ENCODE measurements at regions not wholly inside any gene's neighbourhood (a gene's known extent, or its start where the extent isn't known, plus 50 kb on each side); places are given as distances from the start of the nearest gene placed in this dataset.

GRCh38 chr1:30242722-30243457 lies 480.5 kb downstream of the MATN1 start (continued):
- TF ChIP-seq ZBTB33 (IDR thresholded peaks at IDR 0.05; ENCODE audit: extremely low read depth, insufficient replicate concordance, low read length) (no peak), SIN3A (IDR thresholded peaks at IDR 0.05; ENCODE audit: low read depth) (no peak), RAD21 (IDR thresholded peaks at IDR 0.05; ENCODE audit: low read depth) (no peak), EZH2phosphoT487 (IDR thresholded peaks at IDR 0.05; ENCODE audit: borderline replicate concordance) (no peak), ZFX (IDR thresholded peaks at IDR 0.05) (no peak)

GRCh38 chr1:30242168-30242567 lies 481.2 kb downstream of the MATN1 start:
- BruUV-seq (replicated peaks), result no TSS peak
- Histone ChIP-seq H3K9me3 (ENCODE audit: control insufficient read depth in 1 of 2, insufficient read depth in 1 of 2, low read depth in 1 of 2, low read length in 2 of 2) (no peaks in the 10 kb centered on the region), H3K4me3 (replicated peaks in 1 of 2; ENCODE audit: low read depth in 1 of 2, low read length in 2 of 2) (no peak overlapping the region), H3K4me2 (ENCODE audit: low read length) (no peak overlapping the region), H3K4me1 (ENCODE audit: control insufficient read depth in 1 of 2, insufficient read depth in 2 of 2, low read length in 2 of 2) (no peaks in the 10 kb centered on the region), H3K9ac (ENCODE audit: low read length) (no peak overlapping the region), H3K27ac (ENCODE audit: low read depth, low read length) (no peak overlapping the region), H3K36me3 (ENCODE audit: control insufficient read depth in 1 of 2, insufficient read depth in 2 of 2, low read length in 2 of 2) (no peaks in the 10 kb centered on the region), H2AFZ (ENCODE audit: low read depth, low read length, poor library complexity, severe bottlenecking) (no peak overlapping the region), H3K27me3 (ENCODE audit: insufficient read depth, low read length) (peaks cover 17% of the 10 kb centered on the region), H3K79me2 (ENCODE audit: insufficient read depth, low read length) (no peaks in the 10 kb centered on the region), H3K9me2 (ENCODE audit: insufficient read depth) (no peaks in the 10 kb centered on the region), H4K20me1 (ENCODE audit: insufficient read depth) (no peaks in the 10 kb centered on the region)
- ChIA-PET POLR2A (no interaction called here), CTCF (interaction anchor here (0.7 to 1.0 kb wide), 2 partner anchors 10 to 139 kb away, joined by 3 read pairs; no protein-coding TSS in a partner anchor), RAD21 (ENCODE audit: low non-redundant PET in 1 of 2, low total read pairs in 2 of 2, uncharacterized antibody in 2 of 2, unreplicated experiment in 2 of 2) (no interaction called here)
- TF ChIP-seq SP1 (IDR thresholded peaks at IDR 0.05; ENCODE audit: low read depth), result no peak
- no peak for TF ChIP-seq ZBTB33 (IDR thresholded peaks at IDR 0.05; ENCODE audit: extremely low read depth, insufficient replicate concordance, low read length)
- TF ChIP-seq EZH2phosphoT487 (IDR thresholded peaks at IDR 0.05; ENCODE audit: borderline replicate concordance), result no peak
- no peak for TF ChIP-seq YY1 (IDR thresholded peaks at IDR 0.05; ENCODE audit: extremely low read depth, insufficient replicate concordance, low read depth, low read length)
- TF ChIP-seq CEBPB (IDR thresholded peaks at IDR 0.05; ENCODE audit: low read depth), result no peak
- no peak for ATAC-seq
- DNase-seq (ENCODE audit: low read depth, low spot score), result no peak
- intact Hi-C loops (cut with micrococcal nuclease), result no loop called here

All from HCT116 (cell line).